Stimulated activated CD4-positive, alpha-beta T cell treated with anti-CD3 and anti-CD28 coated beads, Interleukin-4, amount 100 ng/mL, for 1 hour (primary cell): ENCODE measurements at regions not wholly inside any gene's neighbourhood (a gene's known extent, or its start where the extent isn't known, plus 50 kb on each side); places are given as distances from the start of the nearest gene placed in this dataset.

ENCODE experiments used
- DNase-seq: peaks from one replicate; pipeline ENCODE4 v3.0.0-alpha.2; 2020

GRCh38 chr11:38254913-38255312 lies 1656.9 kb upstream of the RAG2 start:
- no peak for DNase-seq

DNA sequence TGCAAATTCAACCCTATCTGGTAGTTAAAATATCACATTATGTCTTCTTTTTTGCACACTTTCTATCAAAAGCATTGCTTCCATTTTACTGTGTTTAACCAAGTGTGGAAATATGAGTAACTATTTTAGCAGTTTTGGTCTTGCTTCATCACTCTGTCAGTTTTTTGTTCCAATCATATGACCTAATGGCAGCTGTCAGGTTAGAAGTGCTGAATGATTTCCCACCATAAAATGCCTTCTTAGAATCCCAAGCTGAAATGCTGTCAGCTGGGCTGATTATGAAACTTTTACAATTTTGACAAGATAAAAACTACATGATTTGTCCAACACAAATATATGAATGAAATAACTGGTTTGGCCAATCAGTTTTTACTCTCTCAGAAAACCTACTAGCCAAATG lies 1654.6 kb upstream of the RAG2 start:
- DNase-seq, result no peak

- DNase-seq, result no peak
These were observed 1648.4 kb upstream of the RAG2 start for GRCh38 chr11:38246451-38246850.

DNA sequence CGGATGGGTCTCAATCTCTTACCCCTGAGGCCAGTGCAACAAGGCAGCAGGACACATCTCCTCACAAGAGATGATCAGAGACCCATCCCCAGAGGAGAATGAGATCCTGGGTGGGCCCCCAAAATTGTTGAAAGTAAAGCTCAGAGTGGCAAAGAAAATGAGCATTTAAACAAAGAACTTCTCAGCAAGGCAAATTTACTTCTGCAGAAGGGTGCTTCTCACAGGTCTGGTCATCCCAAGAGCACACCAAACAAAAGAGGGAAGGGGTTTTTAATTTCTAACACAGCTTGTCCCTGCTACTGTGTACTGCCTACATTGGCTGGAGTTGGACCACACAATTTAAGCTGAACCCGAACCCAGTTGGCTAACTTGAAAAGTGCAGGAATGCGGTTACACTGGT lies 1628.6 kb upstream of the RAG2 start:
- no peak for DNase-seq

DNA sequence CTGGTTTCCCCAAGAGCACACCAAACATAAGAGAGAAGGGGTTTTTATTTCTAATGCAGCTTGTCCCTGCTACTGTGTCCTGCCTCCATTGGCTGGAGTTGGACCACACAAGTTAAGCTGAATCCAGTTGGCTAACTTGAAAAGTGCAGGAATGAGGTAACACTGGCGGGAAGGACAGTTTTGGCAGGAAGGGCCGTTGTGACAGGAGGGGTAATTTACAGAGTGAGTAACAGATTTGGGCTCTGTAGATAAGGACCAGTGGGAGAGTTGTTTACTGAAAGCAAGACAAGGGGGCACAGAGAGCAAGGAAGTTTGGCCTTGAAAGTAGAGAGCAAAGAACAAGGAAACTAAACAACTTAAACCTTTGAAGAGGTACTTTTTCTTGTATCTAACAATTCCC lies 1623.3 kb upstream of the RAG2 start:
- no peak for DNase-seq

GRCh38 chr11:38219636-38220035 lies 1621.6 kb upstream of the RAG2 start:
- no peak for DNase-seq

- DNase-seq, result no peak
These were observed 1610.9 kb upstream of the RAG2 start for GRCh38 chr11:38208951-38209350.

DNA sequence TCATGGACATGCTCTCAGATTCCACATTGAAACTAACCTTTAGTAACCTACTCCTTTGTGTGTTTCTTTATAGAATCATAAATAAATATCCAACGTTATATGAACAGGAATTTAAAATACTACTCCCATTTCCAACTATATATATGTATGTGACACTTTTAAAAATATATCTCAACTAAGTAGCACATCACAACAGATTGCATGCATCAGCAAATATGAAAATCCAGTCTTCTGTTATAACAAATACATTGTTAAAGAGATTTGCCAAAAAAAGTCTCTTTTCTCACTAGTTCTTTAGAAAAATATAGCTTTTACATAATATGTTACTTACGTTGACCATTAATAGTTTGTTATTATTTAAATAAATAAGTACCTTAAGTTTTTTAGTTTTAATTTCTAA lies 1608.6 kb upstream of the RAG2 start:
- DNase-seq, result no peak

DNA sequence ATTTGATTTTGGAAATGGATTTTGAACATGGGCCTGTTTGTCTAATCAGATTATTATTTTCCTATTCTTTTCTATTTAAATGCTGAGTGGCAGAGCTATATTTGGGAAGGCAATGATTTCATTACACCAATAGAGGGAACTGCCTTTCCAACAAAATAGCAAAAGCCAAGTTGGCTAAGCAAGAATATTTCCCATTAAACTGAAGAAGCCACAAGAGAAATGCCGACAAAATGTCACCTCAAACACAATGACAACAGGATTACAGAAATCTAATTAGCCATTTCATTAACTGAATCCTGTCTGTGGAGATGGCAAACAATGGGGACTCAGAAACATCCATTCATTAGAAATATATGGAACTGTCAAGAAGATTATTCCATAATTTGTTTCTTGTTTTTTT lies 1593.1 kb upstream of the RAG2 start:
- no peak for DNase-seq

GRCh38 chr11:38182126-38182866 lies 1584.3 kb upstream of the RAG2 start:
- no peak for DNase-seq

DNA sequence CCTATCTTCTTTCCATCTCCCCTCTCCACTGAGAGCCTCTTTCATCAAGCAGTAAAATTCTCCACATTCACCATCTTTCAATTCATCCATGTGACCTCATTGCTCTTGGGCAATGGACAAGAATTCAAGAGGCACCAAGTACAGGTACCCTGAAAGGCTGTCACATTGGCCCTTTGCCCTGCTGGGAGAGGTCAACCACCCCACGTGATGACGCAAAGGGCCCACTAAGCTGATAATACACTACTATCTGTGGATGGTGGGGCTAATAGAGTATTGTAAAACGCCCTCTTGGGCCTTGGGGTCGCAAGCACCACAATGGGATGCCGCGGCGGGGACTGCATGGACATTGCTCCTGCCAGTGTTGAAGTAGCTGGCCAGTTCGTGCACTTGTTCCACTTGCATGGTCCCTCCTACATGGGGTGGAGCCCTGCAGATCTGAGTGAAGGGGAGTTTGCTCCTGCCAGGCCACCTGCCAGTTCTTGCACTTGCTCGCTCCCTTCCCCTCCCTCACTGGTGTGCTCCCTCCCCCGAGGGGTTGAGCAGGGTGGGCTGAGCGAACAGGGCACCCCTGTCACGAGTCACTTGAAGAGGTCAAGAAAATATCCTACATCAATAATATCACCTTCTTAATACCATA lies 1578.8 kb upstream of the RAG2 start:
- DNase-seq, result no peak

DNA sequence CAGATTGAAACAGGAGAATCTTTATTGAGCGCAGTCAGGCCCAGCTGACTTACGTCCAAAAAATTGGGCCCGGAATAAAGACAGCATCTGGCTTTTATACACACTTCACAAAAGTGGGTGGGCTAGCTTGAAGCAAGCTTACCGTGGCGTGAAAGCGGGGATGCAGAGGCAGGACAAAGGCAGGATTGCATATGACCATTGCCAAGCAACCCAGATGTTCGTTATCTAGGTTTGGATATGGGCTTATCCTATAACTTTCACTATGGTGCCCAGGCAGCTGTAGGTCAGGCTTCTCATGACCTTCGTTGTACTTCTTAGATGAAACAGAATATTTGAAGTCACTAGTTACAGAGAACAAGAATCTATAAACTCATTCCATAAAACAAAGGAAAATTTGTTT lies 1575.6 kb upstream of the RAG2 start:
- no peak for DNase-seq

GRCh38 chr11:38169286-38169685 lies 1571.2 kb upstream of the RAG2 start:
- no peak for DNase-seq

DNA sequence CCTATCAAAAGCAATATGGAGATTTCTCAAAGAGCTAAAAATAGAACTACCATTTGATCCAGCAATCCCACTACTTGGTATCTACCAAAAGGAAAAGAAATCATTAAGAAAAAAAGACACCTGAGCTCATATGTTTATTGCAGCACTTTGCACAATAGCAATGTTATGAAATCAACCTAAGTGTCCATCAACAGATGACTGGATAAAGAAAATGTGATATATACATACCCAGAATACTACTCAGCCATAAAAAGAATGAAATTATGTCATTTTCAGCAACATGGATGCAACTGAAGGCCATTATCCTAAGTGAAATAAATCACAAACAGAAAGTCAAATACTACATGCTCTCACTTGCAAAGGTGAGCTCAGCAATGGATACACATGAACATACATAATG lies 1565.5 kb upstream of the RAG2 start:
- DNase-seq, result no peak

DNA sequence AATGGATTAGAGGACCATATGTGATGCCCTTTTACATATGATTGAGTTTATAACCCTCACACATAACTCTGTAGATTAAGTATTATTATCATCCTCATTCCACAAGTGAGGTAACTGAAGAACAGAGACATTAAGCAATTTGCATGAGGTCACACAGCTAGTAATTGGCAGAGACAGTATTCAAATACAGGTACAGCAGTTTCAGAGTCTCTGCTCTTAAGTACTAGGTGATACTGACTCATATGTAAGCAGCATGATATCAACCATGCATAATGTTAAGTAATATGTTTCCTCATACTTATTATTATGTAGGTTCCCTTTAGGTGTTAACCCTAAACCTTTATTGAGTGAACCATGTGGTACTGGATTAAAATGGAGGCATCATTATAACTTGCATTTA lies 1562.4 kb upstream of the RAG2 start:
- DNase-seq, result no peak

DNA sequence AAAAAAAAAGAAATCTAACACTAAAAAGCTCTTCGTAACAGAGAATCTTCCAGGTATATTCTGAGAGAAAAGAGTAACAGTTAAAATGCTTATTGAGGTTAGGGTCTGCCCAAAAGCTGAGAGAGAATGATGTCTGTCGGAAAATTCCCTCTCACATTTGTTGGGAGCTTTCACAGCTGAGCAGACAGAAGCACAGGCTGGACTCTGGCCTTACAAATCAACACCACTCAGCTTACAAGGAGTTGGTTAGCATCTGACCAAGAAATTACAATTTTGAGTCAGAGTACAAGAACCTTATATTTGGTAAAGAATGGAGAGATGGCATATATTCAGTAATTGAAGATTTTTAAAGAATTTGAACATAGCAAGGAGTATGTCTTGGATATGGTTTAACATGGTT lies 1561.0 kb upstream of the RAG2 start:
- DNase-seq, result no peak

DNA sequence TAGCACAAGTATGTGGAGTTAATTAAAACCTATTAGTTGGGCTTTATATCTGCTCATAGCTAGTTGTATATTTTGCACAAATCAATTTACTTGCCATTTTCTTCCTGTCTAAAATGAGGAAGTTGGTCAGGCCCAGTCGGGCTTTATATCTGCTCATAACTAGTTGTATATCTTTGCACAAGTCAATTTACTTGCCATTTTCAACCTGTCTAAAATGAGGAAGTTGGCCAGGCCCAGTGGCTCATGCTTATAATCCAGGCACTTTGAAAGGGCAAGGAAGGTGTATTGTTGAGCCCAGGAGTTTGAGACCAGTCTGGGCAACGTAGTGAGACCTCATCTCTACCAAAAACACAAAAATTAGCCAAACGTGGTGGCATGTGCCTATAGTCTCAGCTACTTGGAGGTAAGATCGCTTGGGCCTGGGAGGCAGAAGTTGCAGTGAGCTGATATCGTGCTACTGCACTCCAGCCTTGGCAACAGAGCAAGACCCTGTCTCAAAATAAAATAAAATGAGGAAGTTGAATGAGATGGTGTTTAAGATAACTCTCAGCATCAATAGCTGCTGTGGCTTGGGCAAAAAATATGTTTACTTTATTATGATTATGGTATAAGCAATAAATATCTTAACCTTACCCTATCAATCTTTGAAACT lies 1558.6 kb upstream of the RAG2 start:
- no peak for DNase-seq

- DNase-seq, result no peak
These were observed 1557.8 kb upstream of the RAG2 start for GRCh38 chr11:38155856-38156255.

GRCh38 chr11:38153985-38154384 lies 1555.9 kb upstream of the RAG2 start:
- no peak for DNase-seq

- DNase-seq, result no peak
These were observed 1545.8 kb upstream of the RAG2 start for GRCh38 chr11:38143852-38144251.

- DNase-seq, result no peak
These were observed 1540.9 kb upstream of the RAG2 start for GRCh38 chr11:38138972-38139371.

GRCh38 chr11:38136887-38137286 lies 1538.9 kb upstream of the RAG2 start:
- DNase-seq, result no peak

DNA sequence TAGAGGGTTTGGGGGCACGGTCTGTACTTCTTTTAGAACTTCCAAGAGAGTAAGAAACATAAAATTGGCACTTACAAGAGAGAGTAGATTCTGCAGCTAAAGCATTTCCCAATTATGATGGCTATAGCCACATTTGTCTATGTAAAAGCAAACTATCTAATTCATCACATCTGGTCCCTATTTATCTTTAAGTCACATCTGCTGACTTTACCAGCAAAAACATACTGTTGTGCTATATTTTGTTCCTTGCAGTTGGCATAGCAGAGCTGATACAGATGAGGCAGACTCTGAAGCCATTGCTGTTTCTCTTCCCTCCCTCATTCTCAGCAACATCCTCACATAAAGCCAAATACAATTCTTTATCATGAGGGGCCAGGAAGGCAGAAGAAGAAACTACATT lies 1533.5 kb upstream of the RAG2 start:
- DNase-seq, result no peak

DNA sequence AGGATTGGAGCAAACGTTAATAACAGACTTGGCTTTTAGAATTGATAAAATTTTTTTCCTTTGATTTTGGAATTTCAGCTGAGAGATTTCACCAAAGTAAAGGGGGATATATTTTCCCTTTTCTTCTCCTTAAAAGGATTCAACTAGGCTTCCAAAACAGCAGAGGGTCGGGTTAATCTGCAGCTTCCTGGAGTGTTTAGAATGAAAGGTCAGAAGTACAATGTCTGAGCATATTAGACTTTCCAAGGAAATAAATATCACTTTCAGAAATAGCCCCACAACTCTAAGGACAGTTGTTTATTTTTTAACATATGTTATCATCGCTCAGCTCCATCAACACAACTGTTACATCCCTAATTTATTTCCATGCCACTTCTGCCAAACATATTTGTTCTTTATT lies 1532.9 kb upstream of the RAG2 start:
- no peak for DNase-seq

DNA sequence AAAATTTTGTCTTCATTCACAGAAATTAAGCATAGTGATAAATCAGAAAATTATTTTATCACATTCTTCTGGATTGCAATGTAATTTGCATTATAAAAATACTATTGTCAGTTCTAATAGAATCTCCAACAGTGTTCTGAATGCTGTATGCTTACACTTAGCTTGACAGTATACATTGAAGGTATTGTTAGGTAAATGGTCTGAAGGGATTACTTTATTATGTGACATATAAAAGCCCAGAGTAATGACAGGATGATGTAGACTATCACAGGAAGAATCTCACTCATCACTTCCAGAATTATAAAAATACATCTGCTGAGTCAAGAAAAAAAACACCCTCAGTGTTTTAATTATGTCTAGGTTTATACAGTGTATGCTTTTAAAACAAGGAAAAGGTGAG lies 1532.5 kb upstream of the RAG2 start:
- DNase-seq, result no peak
